ENCODE measurements at regions not wholly inside any gene's neighbourhood (a gene's known extent, or its start where the extent isn't known, plus 50 kb on each side); places are given as distances from the start of the nearest gene placed in this dataset.

- Histone ChIP-seq H3K79me2 (ENCODE audit: insufficient read depth, low read depth) (no peaks in the 10 kb centered on the region), H3K36me3 (ENCODE audit: insufficient read depth) (no peaks in the 10 kb centered on the region), H4K20me1 (ENCODE audit: insufficient read depth) (no peaks in the 10 kb centered on the region), H3K4me1 (ENCODE audit: low read depth, poor library complexity, severe bottlenecking) (no peaks in the 10 kb centered on the region), H3K4me2 (no peak overlapping the region), H3K27me3 (ENCODE audit: insufficient read depth, low read depth) (no peaks in the 10 kb centered on the region), H3K9ac (no peak overlapping the region), H3K27ac (no peak overlapping the region), H3K4me3 (IDR thresholded peaks at IDR 0.05; ENCODE audit: insufficient read depth, low read depth, low read length) (no peak overlapping the region), H2AFZ (ENCODE audit: low read depth) (no peak overlapping the region)
- TF ChIP-seq CTCF (conservative IDR thresholded peaks at IDR 0.05; ENCODE audit: low read depth, low read length) = no peak
These were observed 226.8 kb upstream of the HMGA2 start for GRCh38 chr12:65597527-65597926.

GRCh38 chr12:65598688-65599087 is 225.6 kb upstream of the HMGA2 start:
- Histone ChIP-seq H3K79me2 (ENCODE audit: insufficient read depth, low read depth) (no peaks in the 10 kb centered on the region), H3K4me1 (ENCODE audit: low read depth, poor library complexity, severe bottlenecking) (no peaks in the 10 kb centered on the region), H3K36me3 (ENCODE audit: insufficient read depth) (no peaks in the 10 kb centered on the region), H3K4me3 (IDR thresholded peaks at IDR 0.05; ENCODE audit: insufficient read depth, low read depth, low read length) (no peak overlapping the region), H2AFZ (ENCODE audit: low read depth) (no peak overlapping the region), H3K27ac (no peak overlapping the region), H3K4me2 (no peak overlapping the region), H4K20me1 (ENCODE audit: insufficient read depth) (no peaks in the 10 kb centered on the region), H3K27me3 (ENCODE audit: insufficient read depth, low read depth) (no peaks in the 10 kb centered on the region), H3K9ac (no peak overlapping the region)
- TF ChIP-seq CTCF (conservative IDR thresholded peaks at IDR 0.05; ENCODE audit: low read depth, low read length) = no peak

GRCh38 chr12:65602253-65602609 is 222.1 kb upstream of the HMGA2 start:
- H3K9ac ChIP-seq = no peak overlapping the region
- no peak overlapping the region for H3K27ac ChIP-seq
- H3K4me1 ChIP-seq (ENCODE audit: low read depth, poor library complexity, severe bottlenecking) = no peaks in the 10 kb centered on the region
- no peak for TF ChIP-seq CTCF (conservative IDR thresholded peaks at IDR 0.05; ENCODE audit: low read depth, low read length)
- H4K20me1 ChIP-seq (ENCODE audit: insufficient read depth) = no peaks in the 10 kb centered on the region
- H3K4me3 ChIP-seq (IDR thresholded peaks at IDR 0.05; ENCODE audit: insufficient read depth, low read depth, low read length) = no peak overlapping the region
- H2AFZ ChIP-seq (ENCODE audit: low read depth) = no peak overlapping the region
- H3K36me3 ChIP-seq (ENCODE audit: insufficient read depth) = no peaks in the 10 kb centered on the region
- H3K79me2 ChIP-seq (ENCODE audit: insufficient read depth, low read depth) = no peaks in the 10 kb centered on the region
- no peak overlapping the region for H3K4me2 ChIP-seq
- no peaks in the 10 kb centered on the region for H3K27me3 ChIP-seq (ENCODE audit: insufficient read depth, low read depth)

GRCh38 chr12:65602610-65603295 is 221.5 kb upstream of the HMGA2 start:
- no peaks in the 10 kb centered on the region for H3K36me3 ChIP-seq (ENCODE audit: insufficient read depth)
- H3K27me3 ChIP-seq (ENCODE audit: insufficient read depth, low read depth) = no peaks in the 10 kb centered on the region
- H3K4me1 ChIP-seq (ENCODE audit: low read depth, poor library complexity, severe bottlenecking) = no peaks in the 10 kb centered on the region
- no peak overlapping the region for H3K4me3 ChIP-seq (IDR thresholded peaks at IDR 0.05; ENCODE audit: insufficient read depth, low read depth, low read length)
- no peaks in the 10 kb centered on the region for H4K20me1 ChIP-seq (ENCODE audit: insufficient read depth)
- H3K27ac ChIP-seq = no peak overlapping the region
- H3K4me2 ChIP-seq = no peak overlapping the region
- H3K9ac ChIP-seq = no peak overlapping the region
- no peaks in the 10 kb centered on the region for H3K79me2 ChIP-seq (ENCODE audit: insufficient read depth, low read depth)
- no peak overlapping the region for H2AFZ ChIP-seq (ENCODE audit: low read depth)
- TF ChIP-seq CTCF (conservative IDR thresholded peaks at IDR 0.05; ENCODE audit: low read depth, low read length) = peak; percentile 52; the same call in 1 of the 2 replicates

All from KMS-11 (cell line).